ENCODE measurements at regions not wholly inside any gene's neighbourhood (a gene's known extent, or its start where the extent isn't known, plus 50 kb on each side); places are given as distances from the start of the nearest gene placed in this dataset.

GRCh38 chr2:167607211-167607610 lies 640.2 kb downstream of the STK39 start:
- Mint-ChIP-seq H3K4me3 (no peak overlapping the region), H3K27me3 (ENCODE audit: low read depth in 3 of 3) (no peaks in the 10 kb centered on the region), H3K4me1 (no peaks in the 10 kb centered on the region), H3K36me3 (no peaks in the 10 kb centered on the region), H3K27ac (no peak overlapping the region), H3K9me3 (peaks cover 0 to 3% (median 0%) of the 10 kb centered on the region in 7 donors)
- 100% methylated on average over 1 of the region's 8 CpGs for WGBS (ENCODE audit: insufficient coverage)
- Histone ChIP-seq H3K36me3 (replicated peaks in 1 of 2; ENCODE audit: control insufficient read depth in 1 of 2, insufficient read depth in 2 of 2, low read length in 2 of 2) (no peaks in the 10 kb centered on the region), H3K9me3 (replicated peaks in 1 of 2; ENCODE audit: control insufficient read depth in 1 of 2, insufficient read depth in 1 of 2, low read length in 2 of 2) (no peaks in the 10 kb centered on the region), H3K4me2 (replicated peaks; ENCODE audit: extremely low read depth, low read length, poor library complexity, severe bottlenecking) (no peak overlapping the region), H3K4me1 (ENCODE audit: control insufficient read depth in 1 of 2, insufficient read depth in 2 of 2, low read length in 2 of 2) (no peaks in the 10 kb centered on the region), H4K20me1 (ENCODE audit: insufficient read depth, low read length) (no peaks in the 10 kb centered on the region), H3K27me3 (ENCODE audit: control insufficient read depth in 2 of 2, insufficient read depth in 2 of 2, low read length in 2 of 2) (no peaks in the 10 kb centered on the region), H3K27ac (ENCODE audit: low read depth in 1 of 2, low read length in 2 of 2) (no peak overlapping the region), H3K4me3 (replicated peaks in 1 of 3; ENCODE audit: low read depth in 2 of 3, low read length in 3 of 3) (no peak overlapping the region), H2AFZ (ENCODE audit: insufficient read depth, low read depth, low read length, poor library complexity, severe bottlenecking) (no peak overlapping the region), H3K9ac (ENCODE audit: insufficient read depth, low read length, poor library complexity, severe bottlenecking) (no peak overlapping the region), H3K79me2 (ENCODE audit: insufficient read depth, low read length) (no peaks in the 10 kb centered on the region)
- no peak for DNase-seq
- TF ChIP-seq CTCF (IDR thresholded peaks at IDR 0.05) = no peak
- intact Hi-C loops (cut with micrococcal nuclease) = no loop called here

- TF ChIP-seq CTCF (IDR thresholded peaks at IDR 0.05) = no peak
- H3K4me1 ChIP-seq (ENCODE audit: control insufficient read depth in 1 of 2, insufficient read depth in 2 of 2, low read length in 2 of 2) = no peaks in the 10 kb centered on the region
- no peaks in the 10 kb centered on the region for H3K36me3 Mint-ChIP-seq
- DNase-seq = no peak
- H3K4me3 Mint-ChIP-seq = no peak overlapping the region
- no peak overlapping the region for H3K27ac ChIP-seq (ENCODE audit: low read depth in 1 of 2, low read length in 2 of 2)
- H3K4me3 ChIP-seq (replicated peaks in 1 of 3; ENCODE audit: low read depth in 2 of 3, low read length in 3 of 3) = no peak overlapping the region
- peaks cover 0 to 3% (median 0%) of the 10 kb centered on the region in 7 donors for H3K9me3 Mint-ChIP-seq
- no peak overlapping the region for H3K9ac ChIP-seq (ENCODE audit: insufficient read depth, low read length, poor library complexity, severe bottlenecking)
- no peaks in the 10 kb centered on the region for H4K20me1 ChIP-seq (ENCODE audit: insufficient read depth, low read length)
- intact Hi-C loops (cut with micrococcal nuclease) = no loop called here
- H3K4me1 Mint-ChIP-seq = no peaks in the 10 kb centered on the region
- H2AFZ ChIP-seq (ENCODE audit: insufficient read depth, low read depth, low read length, poor library complexity, severe bottlenecking) = no peak overlapping the region
- H3K27me3 Mint-ChIP-seq (ENCODE audit: low read depth in 3 of 3) = no peaks in the 10 kb centered on the region
- H3K36me3 ChIP-seq (replicated peaks in 1 of 2; ENCODE audit: control insufficient read depth in 1 of 2, insufficient read depth in 2 of 2, low read length in 2 of 2) = no peaks in the 10 kb centered on the region
- H3K27me3 ChIP-seq (ENCODE audit: control insufficient read depth in 2 of 2, insufficient read depth in 2 of 2, low read length in 2 of 2) = no peaks in the 10 kb centered on the region
- no peak overlapping the region for H3K4me2 ChIP-seq (replicated peaks; ENCODE audit: extremely low read depth, low read length, poor library complexity, severe bottlenecking)
- no peaks in the 10 kb centered on the region for H3K9me3 ChIP-seq (replicated peaks in 1 of 2; ENCODE audit: control insufficient read depth in 1 of 2, insufficient read depth in 1 of 2, low read length in 2 of 2)
- 71% methylated on average over 1 of the region's 1 CpG for WGBS (ENCODE audit: insufficient coverage)
- no peak overlapping the region for H3K27ac Mint-ChIP-seq
- no peaks in the 10 kb centered on the region for H3K79me2 ChIP-seq (ENCODE audit: insufficient read depth, low read length)
Measured at GRCh38 chr2:167602122-167602521, 645.3 kb downstream of the STK39 start.

All from CD14-positive monocyte (primary cell).